ENCODE measurements at regions not wholly inside any gene's neighbourhood (a gene's known extent, or its start where the extent isn't known, plus 50 kb on each side); places are given as distances from the start of the nearest gene placed in this dataset.

- TF ChIP-seq CTCF (IDR thresholded peaks at IDR 0.05; ENCODE audit: insufficient read depth, low read length), result no peak
- TF ChIP-seq REST (IDR thresholded peaks at IDR 0.05; ENCODE audit: insufficient replicate concordance, low read depth), result no peak
- no peak for TF ChIP-seq POLR2AphosphoS5 (IDR thresholded peaks at IDR 0.05; ENCODE audit: low read depth)
- no peak for TF ChIP-seq GABPA (IDR thresholded peaks at IDR 0.05; ENCODE audit: low read depth)
- TF ChIP-seq SPI1 (IDR thresholded peaks at IDR 0.05; ENCODE audit: borderline replicate concordance, low read depth), result no peak
Measured at GRCh38 chr21:35609263-35609662, 451.1 kb downstream of the SETD4 start.

All from HL-60 (cell line).